Activated B cell treated with CpG ODN at 0.5 μM for 24 hours (primary cell): ENCODE measurements at regions not wholly inside any gene's neighbourhood (a gene's known extent, or its start where the extent isn't known, plus 50 kb on each side); places are given as distances from the start of the nearest gene placed in this dataset.

Source experiments
- ATAC-seq: fragments of 200-7000 bp; cut with Tn5 transposase; one replicate; pipeline ENCODE4 v1.10.0; 2021; ENCODE audit warnings: low read depth, mild to moderate bottlenecking, moderate library complexity
- CTCF ChIA-PET: fragments of 350-600 bp; sonication (Branson Sonifier 250); formaldehyde crosslinking; loops from one replicate; lab custom pipeline; 2021; ENCODE audit warnings: antibody characterized with exemption; lab: Charles Lee
- POLR2A ChIA-PET: fragments of 350-600 bp; sonication (Branson Sonifier 250); formaldehyde crosslinking; loops from one replicate; lab custom pipeline; 2021; ENCODE audit warnings: antibody characterized with exemption; lab: Charles Lee
- DNase-seq: peaks from one replicate; pipeline ENCODE4 v3.0.0; 2022
- H3K27ac Mint-ChIP-seq: one replicate; pipeline ENCODE4 v1.8.0; 2020; ENCODE audit warnings: mixed read lengths
- H3K27me3 Mint-ChIP-seq: one replicate; pipeline ENCODE4 v1.8.0; 2021; ENCODE audit warnings: mixed read lengths
- H3K36me3 Mint-ChIP-seq: one replicate; pipeline ENCODE4 v1.8.0; 2021; ENCODE audit warnings: low read depth, mixed read lengths
- H3K4me1 Mint-ChIP-seq: one replicate; pipeline ENCODE4 v1.8.0; 2021; ENCODE audit warnings: mixed read lengths
- H3K4me3 Mint-ChIP-seq: one replicate; pipeline ENCODE4 v1.8.0; 2020; ENCODE audit warnings: mild to moderate bottlenecking, mixed read lengths
- H3K9me3 Mint-ChIP-seq: one replicate; pipeline ENCODE4 v1.8.0; 2020; ENCODE audit warnings: mixed read lengths
- intact Hi-C: fragments of 100-400 bp; cut with micrococcal nuclease; formaldehyde crosslinking; loops from one replicate; pipeline ENCODE4 v1.15.1; 2024
- TF ChIP-seq, protein P1 (sequence below): fragments of 200-600 bp; IDR thresholded peaks from one replicate; pipeline ENCODE4 v1.8.0; 2022; ENCODE audit warnings: antibody characterized with exemption, mild to moderate bottlenecking

DNA sequence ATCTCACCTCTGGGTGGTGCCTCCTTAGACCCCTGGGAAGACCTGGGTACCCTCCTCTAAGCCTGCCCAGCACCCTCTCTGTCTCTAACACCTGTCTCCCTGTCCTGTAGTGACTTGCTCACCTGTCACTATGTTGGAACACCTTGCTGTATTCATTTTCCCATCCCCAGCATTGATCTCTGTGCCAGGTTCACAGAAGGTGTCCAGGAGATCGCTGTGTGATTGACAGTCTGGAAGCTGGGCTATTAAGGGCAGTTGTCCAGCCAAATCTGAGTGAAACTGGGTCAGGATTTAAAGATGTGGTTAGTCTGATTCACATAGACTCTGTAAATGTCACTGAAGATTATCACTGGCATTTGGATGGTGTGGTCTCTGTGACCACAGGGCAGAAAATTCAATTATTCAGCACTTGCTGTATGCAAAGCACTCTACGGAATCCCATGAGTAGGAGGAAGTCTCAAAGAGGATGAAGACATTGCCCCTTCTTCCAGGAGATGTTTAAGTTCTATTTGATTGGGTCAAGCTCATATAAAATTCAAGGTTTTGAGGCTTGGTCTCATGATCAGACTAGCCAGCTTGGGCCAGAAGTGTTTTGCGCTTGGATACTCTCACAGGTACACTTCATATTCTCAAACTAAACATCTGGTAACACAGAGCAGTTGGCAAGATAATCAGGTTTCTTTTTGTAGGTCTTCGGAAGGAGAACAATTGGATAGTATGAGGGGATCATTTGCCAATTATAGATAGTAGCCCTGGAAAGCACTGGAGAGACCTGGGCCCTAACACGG is 57.8 kb upstream of the TAGAP start:
- H3K36me3 Mint-ChIP-seq, result no peaks in the 10 kb centered on the region
- ChIA-PET CTCF (interaction anchor here (2.6 to 8.1 kb wide), 7 partner anchors 8 to 102 kb away, joined by 9 to 205 read pairs (median 26); partner anchors contain the start of genes RSPH3 and TAGAP), POLR2A (interaction anchor here (0.9 to 20.1 kb wide), 7 partner anchors 13 to 103 kb away, joined by 3 to 1007 read pairs (median 49); partner anchors contain the start of genes RSPH3 and TAGAP)
- peak overlapping the region; percentile 98 for H3K27ac Mint-ChIP-seq
- DNase-seq (no peak), ATAC-seq (no peak)
- intact Hi-C loops, result no loop called here
- no peak overlapping the region for H3K4me3 Mint-ChIP-seq
- H3K9me3 Mint-ChIP-seq, result no peaks in the 10 kb centered on the region
- H3K4me1 Mint-ChIP-seq, result peaks cover 93% of the 10 kb centered on the region
- H3K27me3 Mint-ChIP-seq, result no peaks in the 10 kb centered on the region
- TF ChIP-seq, protein P1, sequence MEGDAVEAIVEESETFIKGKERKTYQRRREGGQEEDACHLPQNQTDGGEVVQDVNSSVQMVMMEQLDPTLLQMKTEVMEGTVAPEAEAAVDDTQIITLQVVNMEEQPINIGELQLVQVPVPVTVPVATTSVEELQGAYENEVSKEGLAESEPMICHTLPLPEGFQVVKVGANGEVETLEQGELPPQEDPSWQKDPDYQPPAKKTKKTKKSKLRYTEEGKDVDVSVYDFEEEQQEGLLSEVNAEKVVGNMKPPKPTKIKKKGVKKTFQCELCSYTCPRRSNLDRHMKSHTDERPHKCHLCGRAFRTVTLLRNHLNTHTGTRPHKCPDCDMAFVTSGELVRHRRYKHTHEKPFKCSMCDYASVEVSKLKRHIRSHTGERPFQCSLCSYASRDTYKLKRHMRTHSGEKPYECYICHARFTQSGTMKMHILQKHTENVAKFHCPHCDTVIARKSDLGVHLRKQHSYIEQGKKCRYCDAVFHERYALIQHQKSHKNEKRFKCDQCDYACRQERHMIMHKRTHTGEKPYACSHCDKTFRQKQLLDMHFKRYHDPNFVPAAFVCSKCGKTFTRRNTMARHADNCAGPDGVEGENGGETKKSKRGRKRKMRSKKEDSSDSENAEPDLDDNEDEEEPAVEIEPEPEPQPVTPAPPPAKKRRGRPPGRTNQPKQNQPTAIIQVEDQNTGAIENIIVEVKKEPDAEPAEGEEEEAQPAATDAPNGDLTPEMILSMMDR, result no peak

DNA sequence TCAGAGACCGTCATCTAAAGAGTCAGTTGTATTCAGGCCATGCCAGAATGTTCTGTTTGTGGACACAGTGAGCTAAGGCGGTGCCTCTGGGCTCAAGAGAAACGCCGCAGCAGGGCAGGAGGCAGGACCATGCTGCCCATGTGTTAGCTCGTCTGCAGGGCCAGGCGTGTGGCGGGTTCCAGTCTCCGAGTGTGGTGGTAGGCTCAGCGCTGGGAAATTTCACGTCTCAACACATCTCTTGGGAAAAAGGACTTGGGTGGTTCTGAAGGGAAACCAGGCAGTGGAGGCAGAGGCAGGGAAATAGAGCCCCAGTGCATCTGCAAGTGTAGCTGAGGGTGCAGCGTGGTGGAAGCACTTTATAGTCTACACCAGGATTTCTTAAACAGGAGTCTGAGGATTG is 56.9 kb upstream of the TAGAP start:
- DNase-seq (no peak), ATAC-seq (no peak)
- peak overlapping the region; percentile 59 for H3K27ac Mint-ChIP-seq
- H3K36me3 Mint-ChIP-seq, result no peaks in the 10 kb centered on the region
- H3K4me3 Mint-ChIP-seq, result no peak overlapping the region
- peaks cover 93% of the 10 kb centered on the region for H3K4me1 Mint-ChIP-seq
- H3K27me3 Mint-ChIP-seq, result no peaks in the 10 kb centered on the region
- POLR2A ChIA-PET, result interaction anchor here (0.8 to 20.1 kb wide), 2 partner anchors 26 to 61 kb away, joined by 6 to 1007 read pairs; partner anchors contain the start of gene TAGAP
- intact Hi-C loops, result no loop called here
- H3K9me3 Mint-ChIP-seq, result no peaks in the 10 kb centered on the region
- TF ChIP-seq, protein P1, result no peak
- CTCF ChIA-PET, result interaction anchor here (1.2 to 8.1 kb wide), 3 partner anchors 32 to 91 kb away, joined by 3 to 205 read pairs (median 113); no protein-coding TSS in a partner anchor

DNA sequence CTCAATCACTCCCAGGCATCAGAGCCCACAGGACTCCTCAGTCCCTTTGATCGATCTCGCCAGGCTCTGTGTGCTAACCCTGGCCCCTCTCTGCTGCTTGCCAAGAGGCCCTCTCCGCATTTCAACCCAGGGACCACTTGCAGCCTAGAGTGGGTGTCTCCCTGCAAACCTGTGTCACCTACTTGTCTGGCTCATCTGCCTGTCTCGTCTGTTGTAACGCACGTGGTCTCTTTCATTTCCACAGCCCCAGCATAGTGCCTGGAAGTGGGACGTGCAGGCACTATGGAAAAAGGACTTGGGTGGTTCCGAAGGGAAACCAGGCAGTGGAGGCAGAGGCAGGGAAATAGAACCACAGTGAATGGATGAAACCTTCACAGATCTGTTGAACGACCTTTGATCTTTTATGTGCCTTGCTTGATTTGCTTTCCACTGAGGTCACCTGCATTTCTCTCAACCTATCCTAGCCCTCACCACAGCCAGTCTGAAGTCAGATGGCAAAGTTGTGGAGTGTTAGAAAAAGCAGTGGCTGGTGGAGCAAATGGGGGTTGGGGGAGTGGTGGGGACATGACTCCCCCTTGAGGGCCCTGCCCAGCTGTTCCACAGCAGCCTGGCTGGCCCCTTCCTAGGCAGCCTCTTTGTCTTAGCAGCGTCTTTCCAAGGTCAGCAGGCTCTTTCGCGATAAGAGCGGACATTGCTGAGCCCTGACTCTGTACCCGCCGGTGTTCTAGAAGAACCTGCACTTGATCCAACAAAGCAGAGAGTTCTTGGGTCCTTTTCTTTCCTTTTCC is 55.8 kb upstream of the TAGAP start:
- ATAC-seq, result no peak
- peak overlapping the region; percentile 54 for H3K27ac Mint-ChIP-seq
- POLR2A ChIA-PET, result interaction anchor here (1.1 to 20.1 kb wide), 4 partner anchors 15 to 92 kb away, joined by 3 to 1007 read pairs (median 85); partner anchors contain the start of gene TAGAP
- TF ChIP-seq, protein P1, result no peak
- H3K4me3 Mint-ChIP-seq, result no peak overlapping the region
- DNase-seq, result no peak
- no peaks in the 10 kb centered on the region for H3K9me3 Mint-ChIP-seq
- H3K36me3 Mint-ChIP-seq, result no peaks in the 10 kb centered on the region
- CTCF ChIA-PET, result interaction anchor here (1.0 to 8.1 kb wide), 3 partner anchors 34 to 90 kb away, joined by 3 to 205 read pairs (median 3); no protein-coding TSS in a partner anchor
- H3K4me1 Mint-ChIP-seq, result peaks cover 93% of the 10 kb centered on the region
- H3K27me3 Mint-ChIP-seq, result no peaks in the 10 kb centered on the region
- intact Hi-C loops, result no loop called here

DNA sequence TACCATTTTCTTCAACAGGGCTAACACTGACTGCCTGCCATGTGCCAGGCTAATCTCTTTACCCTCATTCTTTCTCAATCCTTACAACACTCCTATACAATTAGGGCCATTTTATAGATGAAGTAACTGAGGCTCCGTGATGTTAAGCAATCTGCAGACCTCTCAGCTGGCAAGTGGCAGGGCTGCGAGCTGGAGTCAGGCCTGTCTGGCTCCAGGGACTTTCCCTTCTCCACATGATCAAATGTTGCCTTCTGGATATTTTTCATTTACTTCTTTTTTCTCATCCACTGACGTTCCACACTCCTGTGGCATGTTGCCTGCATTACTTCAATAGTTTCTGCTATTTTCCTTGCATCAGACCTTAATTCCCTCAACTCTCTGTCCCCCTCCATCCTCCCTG is 55.2 kb upstream of the TAGAP start:
- ATAC-seq, result no peak
- H3K9me3 Mint-ChIP-seq, result no peaks in the 10 kb centered on the region
- H3K4me1 Mint-ChIP-seq, result peaks cover 93% of the 10 kb centered on the region

More for the DNA sequence above, 55.2 kb upstream of the TAGAP start:
- Mint-ChIP-seq H3K27ac (peak overlapping the region; percentile 54), H3K27me3 (no peaks in the 10 kb centered on the region), H3K4me3 (no peak overlapping the region), H3K36me3 (no peaks in the 10 kb centered on the region)
- intact Hi-C loops, result loop anchor here (10.0 kb wide), 1 partner anchor 1335 kb away; no protein-coding TSS in a partner anchor
- POLR2A ChIA-PET, result interaction anchor here (1.1 to 20.1 kb wide), 7 partner anchors 16 to 100 kb away, joined by 3 to 1007 read pairs (median 14); partner anchors contain the start of genes RSPH3 and TAGAP
- CTCF ChIA-PET, result interaction anchor here (1.0 kb wide), 1 partner anchor 34 kb away, joined by 3 read pairs; no protein-coding TSS in a partner anchor
- DNase-seq, result no peak
- TF ChIP-seq, protein P1, result no peak
